NCI-H1105 treated with DMSO at 0.1 percent for 48 hours (cell line): ENCODE measurements at regions not wholly inside any gene's neighbourhood (a gene's known extent, or its start where the extent isn't known, plus 50 kb on each side); places are given as distances from the start of the nearest gene placed in this dataset.
"Not testable (repeated sequence)": the region's sequence is repeated elsewhere in the genome, so short reads cannot be mapped to it uniquely, and the experiment has no call there.

Source experiments
- DNase-seq: peaks from one replicate; lab custom pipeline; 2025; lab: John Stamatoyannopoulos, UW

DNA sequence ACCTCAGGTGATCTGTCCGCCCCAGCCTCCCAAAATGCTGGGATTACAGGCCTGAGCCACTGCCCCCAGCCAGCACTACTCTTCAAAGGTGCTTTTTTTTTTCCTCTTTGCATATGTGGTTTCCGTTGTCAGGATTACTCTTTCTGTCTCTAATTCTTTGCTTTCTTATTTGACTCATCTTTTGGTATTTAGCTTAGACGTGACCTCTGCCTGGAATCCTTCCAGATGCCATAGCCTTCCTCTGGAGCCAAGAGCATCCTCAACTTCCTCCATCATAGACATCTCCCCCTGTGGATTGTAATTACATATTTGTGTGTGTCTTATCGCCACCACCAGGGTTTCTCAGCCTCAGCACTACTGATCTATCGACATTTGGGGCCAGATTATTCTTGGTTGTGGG, 84.4 kb upstream of the XYLT1 start:
- no peak for DNase-seq

GRCh38 chr16:17552351-17552750, 81.6 kb upstream of the XYLT1 start:
- no peak for DNase-seq

DNA sequence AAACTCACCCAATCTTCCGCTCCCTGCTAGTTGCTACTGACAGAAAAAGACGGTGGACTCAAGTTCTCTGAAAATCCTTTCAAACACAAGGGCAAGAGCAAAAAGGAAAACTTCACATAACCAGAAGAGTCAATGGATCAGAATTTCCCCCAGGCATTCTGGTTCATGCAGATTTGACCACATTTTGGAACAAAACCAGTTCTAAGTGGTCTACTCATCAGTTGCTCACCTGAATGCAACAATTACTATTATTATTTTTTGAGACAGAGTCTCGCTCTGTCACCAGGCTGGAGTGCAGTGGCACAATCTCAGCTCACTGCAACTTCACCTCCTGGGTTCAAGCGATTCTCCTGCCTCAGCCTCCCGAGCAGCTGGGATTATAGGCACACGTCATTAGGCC, 80.9 kb upstream of the XYLT1 start:
- not testable (repeated sequence) for DNase-seq

- no peak for DNase-seq
These were observed 78.1 kb upstream of the XYLT1 start for GRCh38 chr16:17548825-17549224.

DNA sequence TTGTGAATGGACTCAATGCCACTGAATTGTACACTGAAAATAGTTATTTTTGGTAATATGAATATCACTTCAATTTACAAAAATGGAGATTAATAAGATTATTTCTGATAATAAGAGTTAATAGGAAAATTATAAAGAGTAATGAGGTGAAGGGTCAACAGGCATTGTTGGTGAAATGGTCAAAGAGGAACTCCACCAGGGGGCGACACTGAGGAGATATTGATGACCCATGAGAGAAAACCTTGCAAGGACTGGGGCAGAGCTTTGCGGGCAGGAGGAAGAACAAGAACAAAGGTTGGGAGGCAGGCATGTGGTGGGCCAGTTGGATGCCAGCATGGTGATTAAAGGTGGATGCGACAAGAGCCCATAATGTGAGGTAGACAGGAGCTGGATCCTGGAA, 74.0 kb upstream of the XYLT1 start:
- DNase-seq = no peak

DNA sequence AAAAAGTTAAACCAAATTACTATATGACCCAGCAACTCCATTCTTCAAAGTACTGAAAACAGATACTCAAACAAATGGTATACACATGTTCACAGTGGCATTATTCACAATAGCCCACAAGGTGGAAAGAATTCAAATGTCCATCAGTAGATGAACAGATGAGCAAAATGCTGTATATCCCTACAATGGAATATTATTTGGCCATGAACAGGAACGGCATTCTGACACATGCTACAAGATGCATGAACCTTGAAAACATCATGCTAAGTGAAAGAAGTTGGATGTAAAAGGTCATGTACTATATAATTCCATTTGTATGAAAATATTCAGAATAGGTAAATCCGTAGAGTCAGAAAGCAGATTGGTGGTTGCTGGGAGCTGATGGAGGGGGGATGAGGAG, 73.5 kb upstream of the XYLT1 start:
- DNase-seq = no peak

GRCh38 chr16:17543073-17543472, 72.3 kb upstream of the XYLT1 start:
- DNase-seq = no peak

GRCh38 chr16:17541324-17541723, 70.6 kb upstream of the XYLT1 start:
- DNase-seq = no peak

DNA sequence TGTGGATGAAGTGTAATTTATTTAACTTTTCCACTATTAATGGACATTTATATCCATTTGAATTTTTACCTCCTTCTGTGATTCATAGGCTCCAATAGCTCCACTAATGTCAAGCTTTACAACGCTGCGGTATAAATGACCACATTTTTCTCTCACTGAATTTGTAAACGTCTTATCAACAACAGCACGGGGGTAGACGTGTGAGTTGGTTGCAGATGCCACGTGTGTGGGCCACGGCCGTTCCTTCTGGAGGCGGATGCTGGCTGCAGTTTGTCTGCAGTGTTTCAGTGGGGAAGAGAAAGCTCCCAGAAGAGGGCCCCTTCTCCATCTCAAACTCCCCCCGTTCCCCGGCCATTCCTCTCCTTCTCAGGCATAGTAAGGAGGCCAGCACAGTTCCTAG, 68.2 kb upstream of the XYLT1 start:
- no peak for DNase-seq

DNA sequence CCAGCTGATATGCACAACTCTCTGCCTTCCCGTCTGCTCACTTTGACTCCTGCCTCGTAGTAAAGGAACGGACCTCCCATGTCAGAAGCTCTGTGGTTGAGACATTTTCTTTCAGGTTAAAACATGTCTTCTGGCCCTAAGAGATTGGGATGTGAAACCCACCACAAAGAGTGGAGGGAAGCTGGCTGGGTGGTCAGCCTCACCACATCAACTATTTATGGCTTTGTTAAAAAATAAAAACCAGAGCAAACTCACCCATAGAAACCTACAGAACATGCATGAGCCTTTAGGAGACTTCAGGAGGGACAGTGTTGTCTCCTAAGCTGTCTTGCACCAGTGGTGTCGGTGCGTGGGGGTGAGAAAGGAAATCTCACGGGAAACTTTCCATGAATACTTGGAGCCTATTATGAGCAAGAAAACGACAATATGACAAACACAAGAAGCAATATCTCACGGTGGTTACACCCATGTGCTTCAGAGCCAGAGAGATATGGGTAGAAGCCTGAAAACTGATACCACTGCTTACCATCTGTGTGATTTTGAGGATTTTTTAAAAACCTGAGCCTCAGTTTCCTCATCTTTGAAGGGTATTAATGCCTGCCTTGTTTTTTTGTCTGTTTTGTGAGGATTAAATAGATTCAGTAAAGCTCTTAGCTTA, 61.7 kb upstream of the XYLT1 start:
- DNase-seq = no peak

DNA sequence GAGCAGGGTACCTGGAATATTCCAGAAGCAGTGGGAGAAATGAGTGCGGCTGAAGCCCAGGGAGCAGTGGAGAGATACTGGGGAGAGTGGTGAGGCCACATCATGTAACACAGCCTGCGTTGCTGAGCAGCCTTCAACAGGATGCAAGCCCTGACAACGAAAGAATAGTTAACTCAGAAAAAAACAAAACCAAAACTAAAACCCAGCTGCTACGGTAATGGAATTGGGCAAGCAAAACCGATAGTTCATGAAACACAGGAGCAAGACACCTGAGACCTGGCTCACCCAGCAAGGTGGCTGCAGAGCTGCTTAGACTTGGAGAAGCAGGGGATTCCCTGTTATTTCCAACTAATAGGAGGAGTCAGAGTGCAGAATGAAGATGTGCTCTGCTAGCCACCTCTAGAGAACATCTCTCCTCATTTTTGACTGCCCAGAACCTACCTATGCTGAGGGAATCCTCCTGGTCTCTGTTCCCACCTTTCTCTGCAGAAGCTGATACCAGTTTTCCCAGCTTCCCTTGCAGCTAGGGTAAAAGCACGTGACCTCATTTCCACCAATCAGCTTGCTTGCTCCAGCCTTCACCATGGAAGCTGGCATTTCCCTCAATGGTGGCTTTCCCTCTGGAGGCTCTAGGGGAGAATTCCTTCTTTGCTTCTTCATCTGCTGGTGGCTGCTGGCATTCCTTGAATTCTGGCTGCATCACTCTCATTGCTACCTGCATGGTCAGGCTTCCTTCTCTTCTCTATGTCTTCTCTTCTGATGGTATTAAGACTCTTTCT, 59.4 kb upstream of the XYLT1 start:
- no peak for DNase-seq

- no peak for DNase-seq
These were observed 56.5 kb upstream of the XYLT1 start for GRCh38 chr16:17526956-17527937.

DNA sequence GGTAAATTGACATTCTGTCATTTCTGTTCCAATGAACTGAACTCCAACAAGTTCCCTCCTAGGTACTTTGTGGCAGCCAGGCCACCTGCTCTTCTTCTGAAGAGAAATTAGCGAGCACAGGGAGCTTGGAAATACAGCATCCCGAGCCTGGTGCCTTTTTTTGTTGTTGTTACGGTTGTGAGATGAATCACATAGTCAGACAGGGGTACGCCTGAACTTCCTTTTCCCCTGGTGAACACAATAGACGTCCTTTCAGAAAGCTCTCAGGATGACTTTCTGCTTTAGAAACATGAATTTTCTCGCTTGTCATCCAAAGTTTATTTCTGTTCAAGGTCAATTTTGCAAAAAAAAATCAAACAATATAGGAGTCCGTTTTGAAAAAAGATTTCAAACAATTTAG, 53.9 kb upstream of the XYLT1 start:
- no peak for DNase-seq

DNA sequence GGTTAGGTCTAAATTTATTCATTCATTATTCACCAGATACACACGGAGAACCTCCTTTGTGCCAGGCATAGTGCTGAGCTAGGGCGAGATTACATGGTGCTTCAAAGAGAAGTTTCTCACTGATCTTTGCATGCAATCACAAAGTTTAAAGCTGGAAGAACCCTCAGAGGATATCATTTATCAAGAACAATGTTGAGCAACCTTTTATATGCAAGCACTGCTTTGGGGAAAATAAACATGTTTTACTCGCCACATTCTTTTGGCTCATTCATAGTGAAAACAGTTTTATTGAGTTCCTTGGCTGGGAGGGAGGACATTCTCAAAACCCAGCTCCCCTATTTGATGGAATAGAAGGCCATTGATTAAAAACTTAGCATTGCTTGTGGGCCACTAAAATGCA, 49.8 kb upstream of the XYLT1 start:
- no peak for DNase-seq
